ENCODE measurements at regions not wholly inside any gene's neighbourhood (a gene's known extent, or its start where the extent isn't known, plus 50 kb on each side); places are given as distances from the start of the nearest gene placed in this dataset.
A peak's percentile ranks its signal among the peaks of the same experiment; 100 is the strongest.
"Not testable (repeated sequence)": the region's sequence is repeated elsewhere in the genome, so short reads cannot be mapped to it uniquely, and the experiment has no call there.

GRCh38 chr3:194249323-194250097 is 101.6 kb downstream of the CPN2 start:
- FAIRE-seq, result no peak

DNA sequence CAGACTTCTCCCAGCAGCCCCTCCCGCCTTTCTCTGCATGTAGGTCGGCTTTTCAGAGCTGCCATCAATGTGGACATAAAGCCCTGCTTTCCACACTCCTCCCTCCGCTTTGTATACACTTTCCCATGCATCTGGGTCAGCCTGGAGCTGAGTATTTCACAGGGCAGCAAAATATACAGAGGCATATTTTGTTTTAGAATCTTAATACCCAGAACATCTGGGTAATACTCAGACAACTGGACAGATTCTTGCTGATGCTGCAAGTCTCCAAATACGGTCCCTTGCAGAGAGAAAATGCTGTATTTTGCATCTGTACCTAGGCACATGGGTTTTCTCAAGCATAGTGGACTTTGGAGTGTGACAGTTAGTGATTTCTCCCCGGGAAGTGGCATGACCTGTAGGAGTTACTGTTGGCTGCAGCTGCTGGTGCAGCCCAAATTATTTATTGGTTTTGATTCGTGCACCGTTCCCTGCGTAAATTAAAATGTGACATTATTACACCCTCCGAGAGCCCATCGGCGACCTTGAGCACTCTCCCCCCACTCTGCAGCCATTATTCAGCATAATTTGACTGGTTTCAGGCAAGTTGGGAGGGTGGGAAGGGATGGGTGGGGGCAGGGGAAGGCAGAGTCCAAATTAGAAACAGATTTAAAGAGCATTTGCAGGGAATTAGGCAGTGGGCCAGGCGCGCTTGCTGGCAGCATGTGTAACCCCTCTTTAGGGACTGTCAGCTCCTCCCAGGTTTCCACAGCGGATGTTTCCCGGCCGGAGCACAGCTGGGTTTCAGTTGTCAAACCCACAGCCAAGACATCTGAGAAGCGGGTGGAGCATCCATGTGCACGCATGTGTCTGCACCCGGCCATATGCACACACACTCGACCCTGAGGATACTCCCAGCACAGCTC is 100.8 kb downstream of the CPN2 start:
- peak; percentile 39 for FAIRE-seq

GRCh38 chr3:194251007-194251406 is 100.1 kb downstream of the CPN2 start:
- no peak for FAIRE-seq

DNA sequence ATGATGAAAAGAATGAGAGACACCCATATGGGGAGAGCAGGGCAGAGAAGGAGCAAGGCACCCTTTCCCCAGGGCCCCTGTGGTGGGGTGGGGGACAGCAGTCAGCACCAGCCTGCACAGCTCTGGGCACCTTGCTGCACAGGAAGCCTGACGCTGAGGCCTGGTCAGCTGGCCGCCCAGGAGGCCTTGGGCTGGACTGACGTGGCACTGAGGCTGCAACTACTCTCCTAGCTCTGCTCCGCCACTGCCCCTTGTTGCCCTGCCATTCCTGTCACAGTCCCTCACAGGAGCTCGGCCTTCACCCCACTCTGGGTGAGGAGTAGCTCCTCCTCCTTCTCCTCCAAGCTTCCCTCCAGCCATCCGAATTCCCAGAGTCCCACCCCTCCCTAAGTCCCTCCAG is 99.7 kb downstream of the CPN2 start:
- no peak for FAIRE-seq

DNA sequence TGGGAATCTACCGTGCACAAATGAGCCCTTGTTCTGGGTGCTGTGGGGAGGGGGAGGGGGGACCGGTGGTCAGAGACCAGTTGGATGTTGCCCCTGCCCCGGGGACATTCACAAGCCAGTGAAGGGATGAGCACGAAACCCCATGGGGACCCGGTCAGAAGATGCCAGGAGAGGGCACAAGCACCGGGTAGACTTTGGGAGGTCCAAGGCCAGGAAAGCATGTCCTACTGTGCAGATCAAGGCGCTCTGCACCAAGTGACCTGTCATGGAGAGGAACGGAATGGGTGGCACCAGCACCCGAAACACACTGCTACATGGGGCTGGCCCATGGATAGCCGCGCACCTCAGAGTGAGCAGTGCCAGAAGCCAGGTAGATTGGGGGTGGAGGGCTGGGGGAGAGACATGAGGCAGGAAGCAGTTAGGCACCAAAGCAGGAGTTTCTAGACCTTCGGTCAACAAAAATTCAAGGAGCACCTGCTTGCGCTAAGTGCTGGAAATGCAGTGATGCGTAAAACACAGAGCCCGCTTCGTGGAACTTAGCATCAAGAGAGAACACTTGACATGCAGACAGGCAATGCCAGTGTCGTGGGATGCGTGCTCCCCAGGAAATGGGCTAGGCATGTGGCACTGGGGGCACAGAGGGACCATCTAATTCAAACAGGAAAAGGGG is 99.1 kb downstream of the CPN2 start:
- FAIRE-seq, result no peak

DNA sequence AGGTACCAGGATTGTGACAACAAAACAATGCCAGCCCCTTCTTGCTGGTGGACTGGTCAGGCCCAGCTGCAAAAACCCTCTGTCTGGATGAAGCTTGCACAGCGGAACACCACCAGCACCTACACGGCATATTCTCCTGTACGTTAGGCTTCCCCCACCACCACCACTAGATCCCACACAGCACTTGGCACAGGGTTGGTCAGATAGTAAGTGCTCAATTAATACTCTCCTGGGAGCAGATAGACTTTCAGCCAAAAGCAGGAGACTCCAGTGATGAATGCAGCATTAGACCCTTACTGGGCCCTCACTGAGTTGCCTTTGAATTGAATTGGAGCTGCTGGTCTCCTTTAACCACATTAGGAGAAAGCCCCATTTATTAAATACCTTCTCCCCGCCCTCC is 97.9 kb downstream of the CPN2 start:
- no peak for FAIRE-seq

DNA sequence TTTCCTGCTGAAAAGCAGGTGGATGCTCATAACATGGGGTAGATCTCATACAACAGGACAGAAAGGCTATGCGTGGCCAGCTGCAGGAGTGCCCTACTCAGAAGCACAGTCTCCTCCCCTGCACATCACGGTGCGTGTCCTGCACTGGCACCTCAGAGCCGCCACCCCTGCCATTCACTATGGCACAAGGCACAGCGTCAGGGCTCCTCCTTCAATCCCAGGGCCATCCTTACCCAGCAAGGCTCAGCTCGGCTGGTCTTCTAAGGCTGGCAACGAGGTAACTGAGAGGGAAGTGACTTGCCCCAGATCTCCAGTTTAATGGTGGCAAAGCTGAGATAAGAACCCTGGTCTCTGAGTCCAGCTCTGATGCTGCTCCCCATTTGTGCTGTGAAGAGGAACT is 97.1 kb downstream of the CPN2 start:
- FAIRE-seq, result no peak

DNA sequence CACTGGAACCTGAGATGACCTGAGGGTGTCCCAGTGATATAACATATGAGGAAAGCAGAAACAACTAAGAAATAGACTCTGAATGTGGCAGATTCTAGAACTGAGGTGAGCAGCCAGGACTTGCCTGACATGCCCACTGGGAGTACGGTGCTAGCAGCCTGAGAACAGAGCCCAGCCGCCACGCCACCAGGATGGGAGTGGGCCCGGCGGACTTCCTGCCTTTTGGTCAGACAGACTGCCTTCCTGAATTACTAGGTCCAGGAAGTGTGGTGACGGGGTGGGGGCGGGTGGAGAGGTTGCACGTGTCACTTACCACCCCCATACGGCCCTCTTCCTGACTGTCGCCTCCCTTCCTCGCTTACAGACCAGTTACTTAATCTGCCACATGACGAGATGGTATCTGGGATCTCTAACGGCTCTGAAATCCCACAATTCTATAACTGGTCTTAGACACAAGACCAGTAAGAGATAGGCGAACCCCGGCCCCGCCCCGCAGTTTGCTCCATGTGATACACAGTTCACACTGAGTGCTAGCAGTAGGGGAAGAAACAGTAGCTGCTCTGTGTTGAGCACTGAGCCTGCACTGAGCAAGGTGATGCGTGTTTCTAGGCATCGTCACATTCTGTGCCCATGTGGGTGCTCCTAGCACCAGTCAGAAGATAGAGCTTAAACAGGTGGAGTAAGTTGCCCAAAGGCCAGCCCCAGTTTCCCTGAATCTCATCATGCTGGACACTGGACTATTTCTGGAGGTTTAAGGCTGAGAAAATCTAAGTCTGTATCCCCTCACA is 95.7 kb downstream of the CPN2 start:
- no peak for FAIRE-seq

DNA sequence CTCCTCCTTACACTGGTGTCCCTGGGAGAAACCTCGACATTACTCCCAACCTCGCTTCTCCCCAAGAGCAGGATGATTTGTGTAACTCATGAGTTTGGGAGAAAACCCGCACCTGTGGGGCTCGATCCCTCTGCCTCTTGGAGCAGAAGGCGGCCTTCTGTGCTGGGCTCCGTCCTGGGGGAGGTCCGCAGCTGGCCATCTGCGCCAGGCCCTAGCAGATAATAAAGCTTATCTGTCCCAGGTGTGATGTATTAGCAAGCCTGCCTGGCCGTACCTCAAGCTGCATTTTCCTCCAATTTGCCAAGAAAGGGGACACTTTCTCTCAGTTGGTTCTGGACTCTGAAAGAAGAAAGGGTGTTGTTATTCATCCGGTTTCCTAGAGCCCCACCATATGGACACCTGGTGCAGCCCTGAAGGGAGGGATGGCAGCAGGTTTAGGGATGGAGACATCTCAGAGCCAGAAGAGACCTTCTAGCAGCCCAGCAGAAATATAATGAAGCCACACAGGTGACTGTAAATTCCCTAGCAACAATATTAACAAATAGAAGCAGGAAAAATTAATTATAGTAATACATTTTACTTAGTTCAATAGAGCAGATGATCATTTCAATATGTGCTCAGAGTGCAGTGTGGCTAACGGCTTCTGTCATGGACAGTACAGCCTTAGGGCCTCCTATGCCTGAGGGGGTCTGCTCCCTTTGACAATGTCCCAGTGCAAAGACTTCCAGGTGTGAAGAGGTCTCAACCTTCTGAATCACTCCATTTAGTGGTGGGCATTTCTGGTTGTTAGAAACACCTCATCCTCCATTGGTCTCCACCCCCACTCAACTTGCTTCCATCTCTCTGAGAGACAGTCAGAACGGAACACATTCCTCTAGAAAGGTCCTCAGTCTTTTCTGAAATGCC is 94.8 kb downstream of the CPN2 start:
- FAIRE-seq, result no peak

GRCh38 chr3:194257151-194257621 is 93.9 kb downstream of the CPN2 start:
- no peak for FAIRE-seq

DNA sequence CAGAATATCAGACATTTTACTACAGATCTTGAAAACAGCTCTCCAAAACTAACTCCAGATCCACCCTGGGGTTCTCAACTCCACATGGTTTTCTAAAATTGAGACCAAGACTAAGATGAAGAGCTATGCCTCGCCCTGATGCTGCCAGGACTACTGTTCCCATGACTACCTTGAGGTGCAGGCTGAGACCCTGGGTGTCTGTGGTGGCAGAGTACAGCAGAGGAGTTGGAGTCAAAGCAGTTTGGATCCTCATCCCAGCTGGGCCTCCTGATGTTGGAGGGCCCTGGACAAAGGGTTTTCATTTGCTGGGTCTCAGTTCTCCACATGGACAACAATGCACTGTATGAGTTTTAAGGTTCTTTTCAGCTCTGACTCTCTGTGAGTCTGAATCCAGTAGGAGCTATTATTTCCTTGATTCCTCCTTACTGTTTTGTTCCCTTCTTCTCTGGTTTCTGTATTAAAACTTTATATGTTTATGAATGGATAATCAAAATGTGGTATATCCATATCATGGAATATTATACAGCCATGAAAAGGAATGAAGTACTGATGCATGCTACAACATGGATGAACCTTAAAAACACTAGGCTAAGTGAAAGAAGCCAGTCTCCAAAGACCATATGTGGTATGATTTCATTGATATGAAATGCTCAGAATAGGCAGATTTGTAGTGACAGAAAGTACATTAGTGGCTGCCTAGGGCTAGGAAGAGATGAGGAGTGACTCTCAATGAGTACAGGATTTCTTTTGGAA is 93.0 kb downstream of the CPN2 start:
- FAIRE-seq, result no peak

DNA sequence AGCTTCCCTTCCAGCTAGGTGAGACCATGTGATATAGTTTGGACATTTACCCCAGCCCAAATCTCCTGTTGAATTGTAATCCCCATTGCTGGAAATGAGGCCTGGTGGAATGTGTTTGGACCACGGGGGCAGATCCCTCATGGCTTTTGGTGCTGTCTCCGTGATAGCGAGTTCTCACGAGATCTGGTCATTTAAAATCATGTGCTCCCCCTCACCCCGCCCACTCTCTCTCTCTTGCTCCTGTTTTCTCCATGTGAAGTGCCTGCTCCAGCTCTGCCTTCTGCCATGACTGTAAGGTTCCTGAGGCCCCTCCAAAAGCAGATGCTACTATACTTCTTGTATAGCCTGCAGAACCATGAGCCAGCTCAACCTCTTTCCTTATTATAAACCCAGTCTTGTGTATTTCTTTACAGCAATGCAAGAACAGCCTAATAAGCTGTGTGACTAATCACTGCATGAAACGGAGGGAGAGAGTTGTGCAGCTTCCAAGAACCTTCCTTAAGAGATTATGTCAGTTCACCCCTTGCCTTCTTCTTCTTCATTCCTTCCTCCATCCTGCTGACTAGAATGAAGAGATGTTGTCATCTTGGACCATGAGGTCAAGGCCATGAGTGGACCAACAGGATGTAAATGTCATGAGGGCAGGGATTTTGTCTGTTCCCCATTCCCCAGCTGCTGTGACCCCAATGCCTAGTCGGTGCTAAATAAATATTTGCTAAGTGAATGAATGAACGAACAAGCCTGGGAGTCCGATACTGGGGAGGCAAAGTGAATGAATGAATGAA is 91.0 kb downstream of the CPN2 start:
- FAIRE-seq, result no peak

GRCh38 chr3:194261581-194262063 is 89.5 kb downstream of the CPN2 start:
- no peak for FAIRE-seq

DNA sequence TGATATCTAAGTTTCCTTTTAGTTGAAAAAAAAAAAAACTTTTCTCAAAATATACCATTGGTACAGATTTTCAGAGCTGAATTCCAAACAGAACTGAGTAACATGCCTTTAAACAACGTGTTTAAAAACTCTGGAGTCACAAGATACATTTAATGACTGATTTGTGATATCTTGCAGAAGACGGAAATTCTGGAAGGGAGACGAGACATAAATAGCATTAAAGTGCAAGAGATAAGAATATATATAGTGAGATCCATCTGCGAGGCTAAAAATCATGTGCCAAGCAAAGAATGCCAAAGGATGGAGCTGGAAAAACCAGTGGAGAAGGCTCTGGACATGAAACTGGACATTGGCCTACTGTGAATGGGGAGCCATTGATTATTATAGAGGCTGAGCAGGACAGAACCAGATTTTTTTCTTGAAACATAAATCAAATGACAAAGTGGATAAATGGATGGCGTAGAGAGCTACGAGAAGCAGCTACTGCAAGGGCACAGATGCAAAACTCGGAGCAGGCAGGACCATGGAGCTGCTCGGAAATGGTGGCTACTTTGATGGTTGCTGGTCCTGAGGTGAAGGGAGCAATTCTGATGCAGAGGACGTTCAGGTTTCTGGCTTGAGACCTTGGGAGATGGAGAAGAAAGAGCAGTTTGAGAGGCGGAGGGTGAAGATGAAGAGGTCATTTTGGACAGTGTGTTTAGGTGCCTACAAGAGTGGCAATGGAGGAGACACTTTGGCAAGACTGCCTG is 88.8 kb downstream of the CPN2 start:
- FAIRE-seq, result no peak

DNA sequence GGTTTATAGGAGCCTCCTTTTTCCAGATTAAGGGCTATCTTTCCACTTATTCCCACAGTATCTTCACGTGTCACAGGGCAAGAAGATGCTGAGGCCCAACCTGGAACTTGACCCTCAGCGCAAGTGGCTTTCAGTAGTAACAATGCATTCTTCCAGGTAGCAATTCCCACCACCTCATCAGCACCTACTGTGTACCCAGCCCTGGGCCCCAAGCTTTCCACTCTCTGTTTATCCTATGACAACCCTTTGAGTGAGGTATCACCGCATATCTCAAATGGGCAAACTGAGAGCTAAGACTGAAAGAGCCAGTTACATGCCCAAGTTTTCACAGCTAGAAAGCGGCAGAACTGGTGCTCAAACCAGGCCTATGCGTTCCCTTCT is 88.2 kb downstream of the CPN2 start:
- FAIRE-seq, result no peak

GRCh38 chr3:194264631-194265504 is 86.3 kb downstream of the CPN2 start:
- FAIRE-seq, result not testable (repeated sequence)

GRCh38 chr3:194265505-194265892 is 85.6 kb downstream of the CPN2 start:
- no peak for FAIRE-seq

Data from endometrium (tissue), 2 donors.